GM12872 (cell line): ENCODE measurements at regions not wholly inside any gene's neighbourhood (a gene's known extent, or its start where the extent isn't known, plus 50 kb on each side); places are given as distances from the start of the nearest gene placed in this dataset.

ENCODE experiments used
- CTCF ChIP-seq: IDR thresholded peaks from 3 replicates; pipeline ENCODE4 v1.5.1; 2011; ENCODE audit warnings: low read depth, mild to moderate bottlenecking, low read length, moderate library complexity; ENCODE audit not compliant: insufficient read depth

- no peak for TF ChIP-seq CTCF
Observed at GRCh38 chr13:111423168-111423785, 102.8 kb downstream of the TEX29 start.

DNA sequence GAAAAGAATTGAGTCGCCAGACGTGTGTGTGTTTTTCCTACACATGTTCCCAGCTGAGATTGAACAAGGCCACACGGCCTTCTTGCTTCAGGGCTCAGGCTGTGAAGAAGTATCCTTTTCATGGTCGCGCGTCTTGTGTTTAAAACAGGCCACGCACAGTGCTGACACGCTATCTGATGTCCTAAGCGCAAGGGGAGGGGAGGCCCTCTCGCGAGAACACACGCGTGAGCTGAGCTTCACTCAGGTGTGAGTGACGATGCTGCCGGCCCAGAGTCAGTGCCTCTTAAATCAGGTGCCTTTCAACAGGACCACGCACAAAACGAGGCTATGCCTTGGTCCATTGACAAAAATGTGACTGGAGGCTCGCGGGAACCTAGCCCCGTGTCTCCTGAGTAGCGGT lies 103.7 kb downstream of the TEX29 start:
- TF ChIP-seq CTCF, result no peak

GRCh38 chr13:111425326-111425725 lies 104.9 kb downstream of the TEX29 start:
- TF ChIP-seq CTCF, result no peak

- TF ChIP-seq CTCF, result peak; percentile 61
Observed at GRCh38 chr13:111429064-111429558, 108.7 kb downstream of the TEX29 start.

DNA sequence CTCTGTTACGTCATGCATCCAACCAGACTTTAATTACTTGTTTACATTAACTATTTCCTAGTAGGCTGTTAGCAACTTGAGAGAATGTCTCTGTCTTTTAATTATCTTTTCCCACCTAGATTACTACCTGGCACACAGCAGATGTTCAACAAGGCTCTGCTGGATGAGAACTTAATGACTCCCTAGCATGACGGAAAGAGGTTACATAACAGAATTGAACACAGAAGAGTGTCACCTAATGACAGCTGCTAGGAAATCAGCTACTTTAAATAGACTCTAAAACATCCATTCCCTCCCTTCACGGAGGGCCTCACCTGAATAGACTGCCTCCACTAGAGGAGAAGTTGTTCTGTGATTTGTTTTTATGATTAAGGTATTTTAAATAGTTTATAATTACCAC lies 110.8 kb downstream of the TEX29 start:
- no peak for TF ChIP-seq CTCF

GRCh38 chr13:111434578-111435159 lies 114.2 kb downstream of the TEX29 start:
- TF ChIP-seq CTCF, result no peak

- no peak for TF ChIP-seq CTCF
Observed at GRCh38 chr13:111436446-111436845, 116.0 kb downstream of the TEX29 start.
